Tongue (tissue), 1 donor: ENCODE measurements at regions not wholly inside any gene's neighbourhood (a gene's known extent, or its start where the extent isn't known, plus 50 kb on each side); places are given as distances from the start of the nearest gene placed in this dataset.

Experiments
- DNase-seq: peaks from one replicate; pipeline ENCODE4 v3.0.0-alpha.2; 2015

DNA sequence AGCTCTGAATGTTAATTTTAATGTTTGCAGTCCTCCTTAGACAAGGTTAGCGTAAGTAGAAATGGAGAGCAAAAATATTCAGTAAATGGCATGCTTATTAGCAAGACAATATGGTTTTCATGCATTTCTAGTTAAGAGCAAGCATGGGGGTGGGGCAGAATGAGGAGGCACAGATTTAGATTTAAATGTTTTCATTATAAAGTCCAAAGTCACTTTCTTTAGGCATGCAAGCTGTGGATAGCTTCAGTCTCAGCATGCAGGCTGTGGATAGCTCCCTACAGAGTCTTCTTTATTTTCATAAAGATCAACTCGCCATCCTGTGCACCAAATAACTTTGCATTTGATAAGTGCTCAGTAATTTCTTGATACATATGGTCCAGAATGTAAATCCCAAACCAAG lies 1294.5 kb upstream of the ADGRL2 start:
- DNase-seq = no peak

DNA sequence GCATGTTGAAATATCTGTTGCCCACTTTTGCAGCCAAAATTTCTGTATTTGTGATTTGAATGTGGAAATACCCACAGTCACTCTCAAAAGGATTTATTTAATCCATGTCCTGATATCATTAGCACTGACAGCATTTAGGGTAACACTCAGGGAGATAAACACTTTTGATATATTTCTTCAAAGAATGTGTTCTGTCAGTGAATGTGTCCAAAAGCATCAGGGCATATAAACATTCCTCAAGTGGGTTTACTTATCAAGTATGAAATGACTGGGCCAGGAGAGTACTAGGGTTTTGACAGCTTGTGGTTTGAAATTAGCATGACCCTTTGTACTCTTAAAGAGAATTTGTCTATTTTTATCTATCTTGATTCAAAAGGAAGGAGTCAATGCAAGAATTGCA lies 1302.1 kb upstream of the ADGRL2 start:
- DNase-seq = no peak

DNA sequence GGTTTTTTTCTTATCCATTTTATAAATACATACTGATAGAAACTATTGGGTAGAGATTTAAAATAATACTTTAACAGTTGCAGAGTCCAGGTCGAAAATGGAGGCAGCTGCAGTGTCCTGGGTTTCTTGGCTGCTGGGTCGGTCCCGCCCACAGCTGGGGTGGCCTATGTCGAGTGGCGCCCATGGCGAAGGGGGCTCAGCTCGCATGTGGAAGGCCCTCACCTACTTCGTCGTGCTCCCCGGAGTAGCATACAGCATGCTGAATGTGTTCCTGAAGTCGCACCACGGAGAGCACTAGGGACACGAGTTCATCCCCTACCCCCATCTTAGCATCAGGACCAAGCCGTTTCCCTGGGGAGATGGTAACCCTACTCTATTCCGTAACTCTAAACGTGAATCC lies 1304.9 kb upstream of the ADGRL2 start:
- DNase-seq = no peak

GRCh38 chr1:80472145-80472544 lies 1328.6 kb upstream of the ADGRL2 start:
- DNase-seq = no peak

GRCh38 chr1:80468356-80468755 lies 1332.4 kb upstream of the ADGRL2 start:
- DNase-seq = no peak

- DNase-seq = no peak
These were observed 1338.7 kb upstream of the ADGRL2 start for GRCh38 chr1:80462006-80462405.

DNA sequence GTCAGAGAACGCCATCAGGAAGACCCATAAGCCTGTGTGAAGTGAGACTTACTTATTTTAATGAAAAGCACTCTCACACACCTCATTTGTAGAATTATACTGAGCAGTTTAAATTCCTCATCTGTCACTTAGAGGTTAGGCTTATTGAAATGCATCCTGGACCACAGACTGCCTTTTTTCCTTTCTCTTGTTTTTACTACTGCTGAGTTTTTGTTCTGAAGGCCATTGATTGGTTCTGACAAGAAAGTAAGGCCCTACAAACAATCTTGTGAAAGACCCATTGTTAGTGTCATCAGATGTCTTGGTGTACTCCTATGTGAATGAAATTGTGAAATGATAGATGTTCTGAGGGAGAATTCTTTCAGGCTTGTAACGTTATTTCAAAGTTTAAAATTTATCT lies 1343.3 kb upstream of the ADGRL2 start:
- no peak for DNase-seq

DNA sequence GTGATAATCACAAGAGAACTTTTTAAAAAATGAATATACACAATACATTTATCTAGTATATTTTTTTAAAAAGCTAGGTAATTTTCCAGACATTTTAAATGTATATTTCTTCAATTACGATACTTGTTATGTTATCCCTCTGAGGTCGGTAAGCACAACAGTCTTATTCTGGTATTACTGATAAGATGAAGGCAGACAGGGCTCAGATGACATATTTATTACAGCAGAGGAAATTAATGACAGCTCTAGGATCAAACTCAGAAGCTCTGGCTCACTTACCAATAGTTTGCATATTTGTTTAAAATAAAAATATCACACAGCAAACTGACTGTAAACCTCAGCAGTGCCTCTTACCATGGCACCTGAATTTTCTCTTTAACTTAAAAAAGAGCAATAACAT lies 1347.0 kb upstream of the ADGRL2 start:
- DNase-seq = no peak

DNA sequence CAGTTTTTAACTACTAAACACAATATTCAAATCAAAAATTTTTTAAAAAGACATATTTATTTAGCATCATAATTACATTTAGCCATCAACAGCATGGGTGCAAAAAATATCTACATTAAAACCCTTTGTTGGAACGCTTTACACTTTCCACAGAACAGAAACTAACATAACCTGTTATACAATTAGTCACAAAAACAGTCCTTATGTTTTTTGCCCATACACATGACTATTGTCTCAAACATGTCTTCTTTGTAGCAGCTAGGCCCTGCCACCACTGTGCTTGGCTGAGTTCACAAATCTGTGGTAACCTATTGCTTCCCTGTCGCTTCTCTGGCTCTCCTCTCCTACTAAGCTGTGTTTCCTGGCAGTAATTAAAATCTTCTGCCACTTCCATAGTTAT lies 1350.0 kb upstream of the ADGRL2 start:
- DNase-seq = no peak

GRCh38 chr1:80448081-80448480 lies 1352.7 kb upstream of the ADGRL2 start:
- DNase-seq = peak; percentile 73

DNA sequence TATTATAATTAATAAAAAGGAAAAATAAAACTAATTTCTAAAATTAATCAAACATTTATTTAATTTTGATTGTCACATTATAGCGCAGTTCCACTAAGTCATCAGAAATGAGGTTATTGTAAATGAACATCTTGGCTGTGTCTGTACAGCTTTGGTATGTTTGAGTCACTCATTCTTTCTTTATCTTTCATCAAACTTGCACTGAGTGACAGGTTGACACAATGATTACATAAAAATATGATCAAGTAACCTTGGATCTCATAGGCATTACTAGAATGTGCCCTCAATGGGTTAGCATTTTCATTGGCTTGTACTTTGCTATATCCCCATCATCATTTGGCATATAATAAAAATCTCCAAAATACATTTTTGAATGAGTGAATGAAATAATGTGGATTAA lies 1353.2 kb upstream of the ADGRL2 start:
- no peak for DNase-seq

DNA sequence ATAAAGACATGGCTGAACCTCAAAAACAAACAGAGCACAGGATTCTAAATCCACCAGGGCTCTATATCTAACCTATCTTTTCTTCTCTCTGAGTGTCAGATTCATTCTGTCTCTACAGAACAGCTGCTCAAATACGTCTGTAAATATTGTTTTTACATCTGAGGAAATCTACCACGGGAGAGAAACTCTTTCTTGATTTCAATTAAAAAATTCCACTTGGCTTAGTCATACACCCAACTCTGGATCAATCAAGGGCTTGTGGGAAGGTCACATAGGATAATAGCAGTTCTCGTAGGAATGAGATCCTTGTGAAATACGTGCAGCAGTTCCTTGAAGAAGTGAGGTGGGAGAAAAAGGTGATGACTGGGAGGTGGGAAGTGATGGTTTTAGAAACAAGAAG lies 1355.7 kb upstream of the ADGRL2 start:
- DNase-seq = no peak

GRCh38 chr1:80444171-80444570 lies 1356.6 kb upstream of the ADGRL2 start:
- DNase-seq = no peak

- no peak for DNase-seq
These were observed 1359.1 kb upstream of the ADGRL2 start for GRCh38 chr1:80441664-80442063.

- DNase-seq = no peak
These were observed 1363.9 kb upstream of the ADGRL2 start for GRCh38 chr1:80436851-80437250.

GRCh38 chr1:80427881-80428280 lies 1372.9 kb upstream of the ADGRL2 start:
- DNase-seq = peak; percentile 95

GRCh38 chr1:80424249-80424648 lies 1376.5 kb upstream of the ADGRL2 start:
- DNase-seq = no peak

DNA sequence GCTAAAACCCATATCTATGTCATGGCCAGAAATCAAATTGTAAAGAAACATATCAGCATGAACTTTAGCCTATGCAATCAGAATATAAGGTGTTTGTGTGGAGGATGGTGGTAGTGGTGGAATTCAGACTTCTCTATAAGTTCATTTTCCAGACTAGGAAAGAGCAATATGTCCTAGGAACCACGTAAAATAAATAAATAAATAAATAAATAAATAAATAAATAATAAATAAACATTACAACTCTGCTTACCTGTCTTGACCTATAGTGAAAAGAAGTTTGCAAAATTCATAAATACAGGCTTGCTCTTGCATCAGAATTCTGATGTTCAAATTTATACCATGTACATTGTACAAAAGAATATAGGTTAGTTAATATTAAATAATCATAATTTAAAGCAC lies 1382.6 kb upstream of the ADGRL2 start:
- no peak for DNase-seq

GRCh38 chr1:80417671-80418070 lies 1383.1 kb upstream of the ADGRL2 start:
- DNase-seq = no peak

- no peak for DNase-seq
These were observed 1386.8 kb upstream of the ADGRL2 start for GRCh38 chr1:80413969-80414368.

DNA sequence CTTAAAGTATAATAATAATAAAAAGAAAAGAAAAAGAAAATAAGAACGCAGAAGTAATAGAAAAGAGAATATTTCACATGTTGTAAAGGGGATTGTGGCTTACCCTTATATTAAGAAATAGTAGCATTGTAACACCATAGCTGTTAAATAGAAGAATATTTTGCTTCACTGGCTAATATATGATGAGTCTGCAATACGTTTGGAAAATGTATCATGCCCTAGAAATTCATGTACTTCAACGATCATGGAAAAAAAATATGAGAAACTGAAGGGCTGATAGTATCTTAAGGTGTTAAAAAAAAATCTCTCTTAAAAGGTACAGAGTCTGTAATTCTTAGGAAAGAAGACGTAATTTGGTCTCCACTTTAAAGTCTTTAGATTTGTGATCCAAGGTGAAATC lies 1390.5 kb upstream of the ADGRL2 start:
- DNase-seq = no peak

DNA sequence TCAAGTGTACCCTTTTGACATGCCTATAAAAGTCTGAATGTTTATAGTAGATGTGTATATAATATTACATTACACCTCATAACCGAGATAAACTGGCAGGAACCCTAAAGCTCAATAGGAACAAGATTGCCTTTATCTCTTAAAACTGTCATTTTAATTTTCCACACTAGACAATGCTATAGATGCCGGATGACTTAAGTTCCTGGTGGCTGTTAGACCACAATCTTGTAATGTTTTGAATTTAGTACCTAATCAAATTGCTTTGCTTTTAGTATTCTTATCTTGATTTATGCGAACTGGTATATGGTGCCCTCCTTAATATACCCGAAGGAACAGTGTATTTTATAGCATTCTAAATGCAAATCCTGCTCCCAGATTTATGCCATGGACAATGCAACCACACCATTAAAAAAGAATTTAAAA lies 1397.0 kb upstream of the ADGRL4 start:
- DNase-seq = no peak

- DNase-seq = no peak
These were observed 1396.1 kb upstream of the ADGRL4 start for GRCh38 chr1:80402625-80403024.

- DNase-seq = no peak
These were observed 1395.2 kb upstream of the ADGRL4 start for GRCh38 chr1:80401757-80402156.

GRCh38 chr1:80392529-80392928 lies 1386.0 kb upstream of the ADGRL4 start:
- DNase-seq = no peak

GRCh38 chr1:80385650-80386049 lies 1379.1 kb upstream of the ADGRL4 start:
- DNase-seq = no peak
